ENCODE measurements at regions not wholly inside any gene's neighbourhood (a gene's known extent, or its start where the extent isn't known, plus 50 kb on each side); places are given as distances from the start of the nearest gene placed in this dataset.
"Not testable (repeated sequence)": the region's sequence is repeated elsewhere in the genome, so short reads cannot be mapped to it uniquely, and the experiment has no call there.

DNA sequence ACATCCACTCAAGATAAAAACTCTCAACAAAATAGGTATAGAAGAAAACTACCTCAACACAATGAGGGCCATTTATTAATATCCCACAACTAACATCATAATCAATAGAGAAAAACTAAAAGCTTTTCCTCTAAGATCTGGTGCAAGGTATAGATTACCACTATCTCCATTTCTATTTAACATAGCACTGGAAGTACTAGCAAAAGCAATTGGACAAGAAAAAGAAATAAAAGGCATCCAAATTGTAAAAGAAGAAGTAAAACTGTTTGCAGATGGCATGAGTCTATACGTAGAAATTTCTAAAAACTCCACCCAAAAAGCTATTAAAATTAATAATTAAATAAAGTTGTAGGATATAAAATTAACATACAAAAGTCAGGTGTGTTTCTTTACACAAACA lies 230.8 kb upstream of the PRSS16 start (continued):
- TF ChIP-seq RCOR1 (conservative IDR thresholded peaks at IDR 0.05; ENCODE audit: low read depth, low read length) = no peak
- TF ChIP-seq RB1 (IDR thresholded peaks at IDR 0.05; ENCODE audit: borderline replicate concordance) = no peak
- no peak for TF ChIP-seq IRF4 (IDR thresholded peaks at IDR 0.05; ENCODE audit: low read depth, low read length)
- TF ChIP-seq, protein P1, sequence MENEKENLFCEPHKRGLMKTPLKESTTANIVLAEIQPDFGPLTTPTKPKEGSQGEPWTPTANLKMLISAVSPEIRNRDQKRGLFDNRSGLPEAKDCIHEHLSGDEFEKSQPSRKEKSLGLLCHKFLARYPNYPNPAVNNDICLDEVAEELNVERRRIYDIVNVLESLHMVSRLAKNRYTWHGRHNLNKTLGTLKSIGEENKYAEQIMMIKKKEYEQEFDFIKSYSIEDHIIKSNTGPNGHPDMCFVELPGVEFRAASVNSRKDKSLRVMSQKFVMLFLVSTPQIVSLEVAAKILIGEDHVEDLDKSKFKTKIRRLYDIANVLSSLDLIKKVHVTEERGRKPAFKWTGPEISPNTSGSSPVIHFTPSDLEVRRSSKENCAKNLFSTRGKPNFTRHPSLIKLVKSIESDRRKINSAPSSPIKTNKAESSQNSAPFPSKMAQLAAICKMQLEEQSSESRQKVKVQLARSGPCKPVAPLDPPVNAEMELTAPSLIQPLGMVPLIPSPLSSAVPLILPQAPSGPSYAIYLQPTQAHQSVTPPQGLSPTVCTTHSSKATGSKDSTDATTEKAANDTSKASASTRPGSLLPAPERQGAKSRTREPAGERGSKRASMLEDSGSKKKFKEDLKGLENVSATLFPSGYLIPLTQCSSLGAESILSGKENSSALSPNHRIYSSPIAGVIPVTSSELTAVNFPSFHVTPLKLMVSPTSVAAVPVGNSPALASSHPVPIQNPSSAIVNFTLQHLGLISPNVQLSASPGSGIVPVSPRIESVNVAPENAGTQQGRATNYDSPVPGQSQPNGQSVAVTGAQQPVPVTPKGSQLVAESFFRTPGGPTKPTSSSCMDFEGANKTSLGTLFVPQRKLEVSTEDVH (IDR thresholded peaks at IDR 0.05; ENCODE audit: low read depth, partially characterized antibody) = no peak
- TF ChIP-seq ESRRA (IDR thresholded peaks at IDR 0.05; ENCODE audit: low read length) = no peak
- no peak for TF ChIP-seq KLF5 (IDR thresholded peaks at IDR 0.05; ENCODE audit: partially characterized antibody)
- TF ChIP-seq, protein P2, sequence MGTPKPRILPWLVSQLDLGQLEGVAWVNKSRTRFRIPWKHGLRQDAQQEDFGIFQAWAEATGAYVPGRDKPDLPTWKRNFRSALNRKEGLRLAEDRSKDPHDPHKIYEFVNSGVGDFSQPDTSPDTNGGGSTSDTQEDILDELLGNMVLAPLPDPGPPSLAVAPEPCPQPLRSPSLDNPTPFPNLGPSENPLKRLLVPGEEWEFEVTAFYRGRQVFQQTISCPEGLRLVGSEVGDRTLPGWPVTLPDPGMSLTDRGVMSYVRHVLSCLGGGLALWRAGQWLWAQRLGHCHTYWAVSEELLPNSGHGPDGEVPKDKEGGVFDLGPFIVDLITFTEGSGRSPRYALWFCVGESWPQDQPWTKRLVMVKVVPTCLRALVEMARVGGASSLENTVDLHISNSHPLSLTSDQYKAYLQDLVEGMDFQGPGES (IDR thresholded peaks at IDR 0.05) = no peak
- no peak for TF ChIP-seq FOXM1 (IDR thresholded peaks at IDR 0.05; ENCODE audit: low read depth, low read length)
- no peak for TF ChIP-seq NR2C2 (IDR thresholded peaks at IDR 0.05; ENCODE audit: borderline replicate concordance, control insufficient read depth, insufficient read length, low read depth)
- TF ChIP-seq, protein P3, sequence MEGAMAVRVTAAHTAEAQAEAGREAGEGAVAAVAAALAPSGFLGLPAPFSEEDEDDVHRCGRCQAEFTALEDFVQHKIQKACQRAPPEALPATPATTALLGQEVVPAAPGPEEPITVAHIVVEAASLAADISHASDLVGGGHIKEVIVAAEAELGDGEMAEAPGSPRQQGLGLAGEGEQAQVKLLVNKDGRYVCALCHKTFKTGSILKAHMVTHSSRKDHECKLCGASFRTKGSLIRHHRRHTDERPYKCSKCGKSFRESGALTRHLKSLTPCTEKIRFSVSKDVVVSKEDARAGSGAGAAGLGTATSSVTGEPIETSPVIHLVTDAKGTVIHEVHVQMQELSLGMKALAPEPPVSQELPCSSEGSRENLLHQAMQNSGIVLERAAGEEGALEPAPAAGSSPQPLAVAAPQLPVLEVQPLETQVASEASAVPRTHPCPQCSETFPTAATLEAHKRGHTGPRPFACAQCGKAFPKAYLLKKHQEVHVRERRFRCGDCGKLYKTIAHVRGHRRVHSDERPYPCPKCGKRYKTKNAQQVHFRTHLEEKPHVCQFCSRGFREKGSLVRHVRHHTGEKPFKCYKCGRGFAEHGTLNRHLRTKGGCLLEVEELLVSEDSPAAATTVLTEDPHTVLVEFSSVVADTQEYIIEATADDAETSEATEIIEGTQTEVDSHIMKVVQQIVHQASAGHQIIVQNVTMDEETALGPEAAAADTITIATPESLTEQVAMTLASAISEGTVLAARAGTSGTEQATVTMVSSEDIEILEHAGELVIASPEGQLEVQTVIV (IDR thresholded peaks at IDR 0.05; ENCODE audit: borderline replicate concordance, partially characterized antibody) = no peak

DNA sequence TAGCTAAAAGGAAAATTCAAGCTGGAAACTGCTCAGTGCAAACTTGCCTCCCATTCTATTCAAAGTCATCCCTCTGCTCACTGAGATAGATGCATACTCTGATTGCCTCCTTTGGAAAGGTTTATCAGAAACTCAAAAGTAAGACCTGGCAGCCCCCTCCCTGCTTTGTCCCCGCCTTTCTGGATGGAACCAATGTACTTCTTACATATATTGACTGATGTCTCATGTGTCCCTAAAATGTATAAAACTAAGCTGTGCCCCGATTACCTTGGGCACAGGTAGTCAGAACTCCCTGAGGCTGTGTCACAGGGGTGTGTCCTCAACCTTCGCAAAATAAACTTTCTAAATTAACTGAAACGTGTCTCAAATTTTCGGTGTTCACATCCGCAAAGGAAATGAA lies 229.1 kb upstream of the PRSS16 start:
- H3K79me2 ChIP-seq (ENCODE audit: control insufficient read depth, insufficient read depth, low read length); BruUV-seq (replicated peaks); H3K9ac ChIP-seq (ENCODE audit: control insufficient read depth, insufficient read depth, low read length); POLR2A ChIA-PET; H3K9me3 ChIP-seq (replicated peaks; ENCODE audit: control insufficient read depth, insufficient read depth, low read length); H4K20me1 ChIP-seq (ENCODE audit: control insufficient read depth, insufficient read depth); in situ Hi-C loops (cut with MboI); H3K4me3 ChIP-seq; intact Hi-C loops (cut with micrococcal nuclease; ENCODE audit: unreplicated experiment); CTCF ChIA-PET; H3K4me1 ChIP-seq (ENCODE audit: control insufficient read depth, insufficient read depth, low read length); SMC1A ChIA-PET (ENCODE audit: uncharacterized antibody, unreplicated experiment); H3K27ac ChIP-seq (ENCODE audit: control insufficient read depth, insufficient read depth); RAD21 ChIA-PET (ENCODE audit: unreplicated experiment); H3K27me3 ChIP-seq (replicated peaks in 1 of 2; ENCODE audit: control insufficient read depth in 2 of 2, insufficient read depth in 2 of 2, low read length in 1 of 2); H3K4me2 ChIP-seq (ENCODE audit: control insufficient read depth, insufficient read depth); FAIRE-seq; H2AFZ ChIP-seq (ENCODE audit: control insufficient read depth, low read depth, low read length); H3K36me3 ChIP-seq (ENCODE audit: control insufficient read depth in 2 of 2, insufficient read depth in 2 of 2, low read length in 1 of 2); DNase-seq (ENCODE audit: low read depth, low spot score); ATAC-seq: not testable (repeated sequence)
- 84% methylated on average over 6 of the region's 6 CpGs for WGBS (ENCODE audit: insufficient coverage, insufficient replicate concordance, low lambda C conversion rate, missing lambda C conversion rate)
